Amygdala (tissue), 56 donors: ENCODE measurements at regions not wholly inside any gene's neighbourhood (a gene's known extent, or its start where the extent isn't known, plus 50 kb on each side); places are given as distances from the start of the nearest gene placed in this dataset.
"Not testable (repeated sequence)": the region's sequence is repeated elsewhere in the genome, so short reads cannot be mapped to it uniquely, and the experiment has no call there.

Experiments
- DNase-seq, 56 donors: peaks; one replicate each; lab custom pipeline; 2025; lab: John Stamatoyannopoulos, UW

- peak in 3 of 56 donors; percentile 0 to 7 (median 0) for DNase-seq
Measured at GRCh38 chr14:30156571-30156970, 228.9 kb upstream of the PRKD1 start.

- no peak for DNase-seq
Measured at GRCh38 chr14:30158299-30158698, 230.7 kb upstream of the PRKD1 start.

- DNase-seq: no peak
Measured at GRCh38 chr14:30159374-30159773, 231.7 kb upstream of the PRKD1 start.

GRCh38 chr14:30160608-30161007, 233.0 kb upstream of the PRKD1 start:
- DNase-seq: no peak

- DNase-seq: no peak
Measured at GRCh38 chr14:30162066-30162465, 234.4 kb upstream of the PRKD1 start.

GRCh38 chr14:30165255-30165654, 237.6 kb upstream of the PRKD1 start:
- DNase-seq: no peak

- DNase-seq: no peak
Measured at GRCh38 chr14:30177781-30178180, 250.1 kb upstream of the PRKD1 start.

GRCh38 chr14:30179381-30180130, 251.9 kb upstream of the PRKD1 start:
- DNase-seq: no peak

- DNase-seq: no peak
Measured at GRCh38 chr14:30180219-30180618, 252.6 kb upstream of the PRKD1 start.

GRCh38 chr14:30185832-30186231, 258.2 kb upstream of the PRKD1 start:
- no peak for DNase-seq

GRCh38 chr14:30191639-30192279, 264.1 kb upstream of the PRKD1 start:
- no peak for DNase-seq

GRCh38 chr14:30193101-30193500, 265.5 kb upstream of the PRKD1 start:
- DNase-seq: no peak

- DNase-seq: no peak
Measured at GRCh38 chr14:30193845-30194501, 266.3 kb upstream of the PRKD1 start.

GRCh38 chr14:30194741-30195148, 267.1 kb upstream of the PRKD1 start:
- no peak for DNase-seq

GRCh38 chr14:30195941-30196340, 268.3 kb upstream of the PRKD1 start:
- DNase-seq: peak in 4 of 56 donors; percentile 1 to 10 (median 3)

- no peak for DNase-seq
Measured at GRCh38 chr14:30196861-30197260, 269.2 kb upstream of the PRKD1 start.

GRCh38 chr14:30198720-30199119, 271.1 kb upstream of the PRKD1 start:
- not testable (repeated sequence) for DNase-seq

GRCh38 chr14:30204431-30204980, 276.9 kb upstream of the PRKD1 start:
- DNase-seq: no peak

- no peak for DNase-seq
Measured at GRCh38 chr14:30209136-30209535, 281.5 kb upstream of the PRKD1 start.

GRCh38 chr14:30210630-30211029, 283.0 kb upstream of the PRKD1 start:
- no peak for DNase-seq

- no peak for DNase-seq
Measured at GRCh38 chr14:30211326-30211725, 283.7 kb upstream of the PRKD1 start.
